DOHH2 (cell line): ENCODE measurements at regions not wholly inside any gene's neighbourhood (a gene's known extent, or its start where the extent isn't known, plus 50 kb on each side); places are given as distances from the start of the nearest gene placed in this dataset.

Experiments
- H3F3A ChIP-seq: fragments of 200-600 bp; sonication (generic), shearing (Covaris generic); 2 replicates; pipeline ENCODE4 v1.6.0; 2016; ENCODE audit warnings: antibody characterized with exemption, mild to moderate bottlenecking; ENCODE audit not compliant: control insufficient read depth, insufficient read depth
- H3K27ac ChIP-seq: fragments of 200-600 bp; sonication (generic); 2 replicates; pipeline ENCODE4 v1.5.1; 2014; ENCODE audit warnings: low read depth, mild to moderate bottlenecking, low read length, moderate library complexity
- H3K27me3 ChIP-seq: fragments of 200-600 bp; sonication (generic); 2 replicates; pipeline ENCODE4 v1.6.1; 2014; ENCODE audit warnings: mild to moderate bottlenecking, low read length, mixed read lengths; ENCODE audit not compliant: control insufficient read depth
- H3K36me3 ChIP-seq: fragments of 200-600 bp; sonication (generic); 2 replicates; pipeline ENCODE4 v1.6.1; 2014; ENCODE audit warnings: mild to moderate bottlenecking, low read length, moderate library complexity, mixed read lengths; ENCODE audit not compliant: control insufficient read depth
- H3K4me1 ChIP-seq: fragments of 200-600 bp; sonication (generic); 2 replicates; pipeline ENCODE4 v1.6.1; 2014; ENCODE audit warnings: mild to moderate bottlenecking, low read length, mixed read lengths; ENCODE audit not compliant: control insufficient read depth
- H3K4me2 ChIP-seq: fragments of 200-600 bp; sonication (generic); 2 replicates; pipeline ENCODE4 v1.6.0; 2014; ENCODE audit warnings: mild to moderate bottlenecking, low read length, moderate library complexity
- H3K4me3 ChIP-seq: fragments of 200-600 bp; sonication (generic); 2 replicates; pipeline ENCODE4 v1.5.1; 2014; ENCODE audit warnings: mild to moderate bottlenecking, low read length, mixed read lengths
- H3K79me2 ChIP-seq: fragments of 200-600 bp; sonication (generic); 2 replicates; pipeline ENCODE4 v1.6.1; 2014; ENCODE audit warnings: mild to moderate bottlenecking, low read length, mixed read lengths; ENCODE audit not compliant: control insufficient read depth
- H3K9me2 ChIP-seq: fragments of 200-600 bp; sonication (generic); replicated peaks from 2 replicates; pipeline ENCODE4 v1.6.1; 2014; ENCODE audit warnings: mild to moderate bottlenecking, low read length, mixed read lengths; ENCODE audit not compliant: control insufficient read depth
- H3K9me3 ChIP-seq: fragments of 200-600 bp; sonication (generic); 2 replicates; pipeline ENCODE4 v1.6.1; 2014; ENCODE audit warnings: antibody characterized with exemption, low read length, mixed read lengths; ENCODE audit not compliant: control insufficient read depth, insufficient read depth
- H4K20me1 ChIP-seq: fragments of 200-600 bp; sonication (generic); 2 replicates; pipeline ENCODE4 v1.6.0; 2014; ENCODE audit warnings: low read depth, mild to moderate bottlenecking, antibody characterized with exemption, low read length, moderate library complexity; ENCODE audit not compliant: control insufficient read depth, insufficient read depth
- EZH2phosphoT487 ChIP-seq: fragments of 200-600 bp; sonication (generic); IDR thresholded peaks from 2 replicates; pipeline ENCODE4 v1.6.1; 2017; ENCODE audit warnings: borderline replicate concordance, mild to moderate bottlenecking, antibody characterized with exemption, low read length, moderate library complexity, mixed read lengths
- TF ChIP-seq, protein P1 (sequence below): fragments of 200-600 bp; sonication (generic); IDR thresholded peaks from one replicate; pipeline ENCODE4 v1.5.1; 2014; ENCODE audit warnings: antibody characterized with exemption, mild to moderate bottlenecking, low read depth, low read length; ENCODE audit not compliant: poor library complexity, severe bottlenecking

DNA sequence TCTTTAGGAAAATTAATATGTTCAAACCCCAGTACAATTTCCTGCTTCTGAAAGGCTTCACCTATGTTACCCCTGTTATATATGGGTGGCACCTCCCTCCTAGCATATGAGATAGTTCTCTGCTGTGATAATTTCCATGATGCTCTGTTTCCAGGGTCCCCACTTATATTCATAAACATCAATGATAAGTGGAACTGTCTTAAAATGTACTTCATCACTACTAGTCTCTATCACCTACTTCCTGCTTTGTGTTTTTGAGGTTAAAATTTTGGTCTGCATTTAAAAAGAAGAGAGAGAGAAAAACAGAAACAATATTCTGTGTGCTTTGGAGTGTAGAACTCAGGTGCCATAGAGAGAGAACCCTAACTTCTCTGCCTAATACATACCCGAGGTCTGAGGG is 234.7 kb downstream of the HTR1A start:
- Histone ChIP-seq H3F3A (no peaks in the 10 kb centered on the region), H3K36me3 (no peaks in the 10 kb centered on the region), H3K27ac (no peak overlapping the region), H4K20me1 (no peaks in the 10 kb centered on the region), H3K9me2 (no peaks in the 10 kb centered on the region), H3K27me3 (no peaks in the 10 kb centered on the region), H3K79me2 (no peaks in the 10 kb centered on the region), H3K4me3 (no peak overlapping the region), H3K4me2 (no peak overlapping the region), H3K9me3 (no peaks in the 10 kb centered on the region), H3K4me1 (no peaks in the 10 kb centered on the region)
- TF ChIP-seq EZH2phosphoT487: no peak
- TF ChIP-seq, protein P1, sequence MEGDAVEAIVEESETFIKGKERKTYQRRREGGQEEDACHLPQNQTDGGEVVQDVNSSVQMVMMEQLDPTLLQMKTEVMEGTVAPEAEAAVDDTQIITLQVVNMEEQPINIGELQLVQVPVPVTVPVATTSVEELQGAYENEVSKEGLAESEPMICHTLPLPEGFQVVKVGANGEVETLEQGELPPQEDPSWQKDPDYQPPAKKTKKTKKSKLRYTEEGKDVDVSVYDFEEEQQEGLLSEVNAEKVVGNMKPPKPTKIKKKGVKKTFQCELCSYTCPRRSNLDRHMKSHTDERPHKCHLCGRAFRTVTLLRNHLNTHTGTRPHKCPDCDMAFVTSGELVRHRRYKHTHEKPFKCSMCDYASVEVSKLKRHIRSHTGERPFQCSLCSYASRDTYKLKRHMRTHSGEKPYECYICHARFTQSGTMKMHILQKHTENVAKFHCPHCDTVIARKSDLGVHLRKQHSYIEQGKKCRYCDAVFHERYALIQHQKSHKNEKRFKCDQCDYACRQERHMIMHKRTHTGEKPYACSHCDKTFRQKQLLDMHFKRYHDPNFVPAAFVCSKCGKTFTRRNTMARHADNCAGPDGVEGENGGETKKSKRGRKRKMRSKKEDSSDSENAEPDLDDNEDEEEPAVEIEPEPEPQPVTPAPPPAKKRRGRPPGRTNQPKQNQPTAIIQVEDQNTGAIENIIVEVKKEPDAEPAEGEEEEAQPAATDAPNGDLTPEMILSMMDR: no peak

DNA sequence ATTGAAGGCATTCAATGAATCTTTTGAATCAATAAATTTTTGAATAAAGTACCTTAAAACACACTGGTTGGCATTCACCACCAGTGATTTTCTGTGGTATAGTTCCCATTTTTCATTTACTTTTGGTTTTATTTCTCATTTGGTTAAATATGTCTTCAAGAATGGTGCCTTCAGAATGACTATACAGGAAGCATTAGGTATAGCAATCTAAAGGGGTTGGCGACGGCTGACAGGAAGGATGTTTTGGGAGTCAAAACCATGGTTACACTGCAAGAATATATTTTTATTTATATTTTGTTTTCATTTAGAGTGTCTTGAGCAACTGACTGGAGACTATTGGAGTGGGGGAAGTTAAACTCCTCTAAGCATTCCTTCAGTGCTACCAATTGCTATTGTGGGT is 235.7 kb downstream of the HTR1A start:
- TF ChIP-seq EZH2phosphoT487: no peak
- TF ChIP-seq, protein P1: no peak
- Histone ChIP-seq H3K4me2 (no peak overlapping the region), H3K9me2 (no peaks in the 10 kb centered on the region), H3K79me2 (no peaks in the 10 kb centered on the region), H3K9me3 (no peaks in the 10 kb centered on the region), H3K27ac (no peak overlapping the region), H3F3A (no peaks in the 10 kb centered on the region), H3K36me3 (no peaks in the 10 kb centered on the region), H3K4me1 (no peaks in the 10 kb centered on the region), H3K4me3 (no peak overlapping the region), H3K27me3 (no peaks in the 10 kb centered on the region), H4K20me1 (no peaks in the 10 kb centered on the region)

DNA sequence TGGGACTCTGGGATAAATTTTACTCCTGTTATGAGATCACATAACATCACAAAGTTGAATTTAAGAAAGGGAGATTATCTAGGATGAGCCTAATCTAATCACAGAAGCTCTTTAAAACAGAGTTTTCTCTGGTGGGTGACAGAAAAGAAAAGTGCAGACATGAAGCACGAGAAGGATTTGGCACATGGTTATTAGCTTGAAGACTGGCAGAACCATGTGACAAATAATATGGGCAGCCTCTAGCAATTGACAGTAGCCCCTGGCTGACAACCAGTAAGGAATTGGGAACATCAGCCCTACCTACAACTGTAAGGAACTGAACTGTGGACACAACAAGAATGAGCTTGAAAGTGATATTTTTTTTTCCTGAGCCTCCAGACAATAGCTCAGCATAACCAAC is 243.1 kb downstream of the HTR1A start:
- H3K36me3 ChIP-seq: no peaks in the 10 kb centered on the region
- no peaks in the 10 kb centered on the region for H3K4me1 ChIP-seq
- H3K27ac ChIP-seq: no peak overlapping the region
- H3K9me3 ChIP-seq: no peaks in the 10 kb centered on the region
- H3K9me2 ChIP-seq: no peaks in the 10 kb centered on the region
- H3K27me3 ChIP-seq: no peaks in the 10 kb centered on the region
- H3K4me3 ChIP-seq: no peak overlapping the region
- H3F3A ChIP-seq: no peaks in the 10 kb centered on the region
- no peak overlapping the region for H3K4me2 ChIP-seq
- TF ChIP-seq, protein P1: no peak
- no peak for TF ChIP-seq EZH2phosphoT487
- no peaks in the 10 kb centered on the region for H3K79me2 ChIP-seq
- H4K20me1 ChIP-seq: no peaks in the 10 kb centered on the region

DNA sequence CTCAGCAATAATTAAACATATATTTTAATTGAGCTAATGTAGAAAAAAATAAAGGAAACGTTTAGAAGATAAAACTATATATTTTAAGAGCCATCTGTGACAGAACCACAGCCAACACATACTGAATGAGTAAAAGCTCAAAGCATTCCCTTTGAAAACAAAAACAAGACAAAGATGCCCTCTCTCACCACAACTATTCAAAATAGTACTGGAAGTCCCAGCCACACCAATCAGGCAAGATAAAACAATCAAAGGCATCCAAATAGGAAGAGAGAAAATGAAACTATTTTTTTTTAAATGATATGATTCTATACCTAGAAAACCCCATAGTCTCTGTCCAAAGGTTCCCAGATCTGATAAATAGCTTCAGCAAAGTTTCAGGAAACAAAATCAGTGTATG is 262.0 kb downstream of the HTR1A start:
- Histone ChIP-seq H3K27ac (no peak overlapping the region), H3K4me1 (no peaks in the 10 kb centered on the region), H4K20me1 (no peaks in the 10 kb centered on the region), H3F3A (no peaks in the 10 kb centered on the region), H3K36me3 (no peaks in the 10 kb centered on the region), H3K9me3 (no peaks in the 10 kb centered on the region), H3K4me2 (no peak overlapping the region), H3K9me2 (no peaks in the 10 kb centered on the region), H3K79me2 (no peaks in the 10 kb centered on the region), H3K4me3 (no peak overlapping the region), H3K27me3 (no peaks in the 10 kb centered on the region)
- no peak for TF ChIP-seq EZH2phosphoT487
- TF ChIP-seq, protein P1: no peak
